Left colon (tissue), 2 donors: ENCODE measurements at regions not wholly inside any gene's neighbourhood (a gene's known extent, or its start where the extent isn't known, plus 50 kb on each side); places are given as distances from the start of the nearest gene placed in this dataset.

Source experiments
- ATAC-seq: fragments of 200-7000 bp; cut with Tn5 transposase; one replicate; pipeline ENCODE4 v1.9.1; 2020; ENCODE audit warnings: mild to moderate bottlenecking, moderate library complexity
- DNase-seq, 2 donors: peaks; one replicate each; pipeline ENCODE4 v3.0.0-alpha.2; 2020
- intact Hi-C, 2 donors: fragments of 100-400 bp; cut with DNase I in 1 of 2; cut with micrococcal nuclease in 1 of 2; formaldehyde crosslinking; loops; one replicate each; pipeline versions ENCODE4 v1.11.2 to v1.14.0; 2022; cut with DNase I, micrococcal nuclease
- donor health status: DM: no; HTN: no; CAD: no.
- donor health status: DM: yes; HTN: yes; CAD: no.

DNA sequence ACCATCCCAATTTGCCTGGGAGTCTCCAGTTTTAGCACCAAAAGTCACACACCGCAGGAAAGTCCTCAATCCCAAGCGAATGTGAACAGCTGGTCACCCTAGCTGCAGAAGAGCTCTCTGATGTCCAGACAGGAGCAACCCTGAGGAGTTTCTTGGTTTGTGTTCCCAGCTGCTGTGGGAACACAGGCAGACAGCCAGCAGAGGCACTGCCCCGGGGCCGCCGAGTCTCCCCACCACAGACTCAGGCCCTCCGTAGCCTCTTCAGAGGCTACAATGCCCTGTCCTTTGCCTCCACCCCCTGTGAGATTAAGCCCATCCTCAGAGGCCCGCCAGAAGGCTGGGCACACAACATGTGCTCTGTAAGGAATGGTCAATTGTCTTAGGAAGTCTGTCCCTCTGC lies 111.5 kb downstream of the TTC32 start:
- ATAC-seq (no peak), DNase-seq (no peak)
- intact Hi-C loops: no loop called here

- DNase-seq (no peak), ATAC-seq (no peak)
- intact Hi-C loops: no loop called here
These were observed 114.6 kb downstream of the TTC32 start for GRCh38 chr2:19787134-19787533.

GRCh38 chr2:19786408-19787058 lies 115.2 kb downstream of the TTC32 start:
- no peak for ATAC-seq
- DNase-seq: no peak
- intact Hi-C loops: no loop called here

DNA sequence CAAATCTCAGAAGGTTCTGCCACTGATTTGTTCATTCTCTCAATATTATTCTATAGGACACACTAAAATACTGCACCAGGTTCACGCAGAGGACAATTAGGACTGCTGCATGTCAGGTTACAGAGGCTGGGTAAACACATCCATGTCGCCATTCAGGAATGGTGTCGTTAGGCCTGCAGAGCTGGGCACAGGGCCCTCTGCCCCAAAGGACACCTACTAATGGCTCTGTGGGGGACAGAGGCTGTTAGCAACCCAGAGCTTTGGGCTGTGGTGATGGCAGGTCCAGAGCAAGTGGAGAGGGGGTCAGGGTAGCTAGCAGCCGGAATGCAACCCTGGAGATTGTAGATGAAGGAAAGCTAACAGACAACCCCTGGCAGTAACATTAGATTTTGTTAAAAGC lies 115.9 kb downstream of the TTC32 start:
- no peak for DNase-seq
- no peak for ATAC-seq
- intact Hi-C loops: no loop called here

- intact Hi-C loops: no loop called here
- ATAC-seq: no peak
- no peak for DNase-seq
These were observed 116.3 kb downstream of the TTC32 start for GRCh38 chr2:19785447-19785846.

DNA sequence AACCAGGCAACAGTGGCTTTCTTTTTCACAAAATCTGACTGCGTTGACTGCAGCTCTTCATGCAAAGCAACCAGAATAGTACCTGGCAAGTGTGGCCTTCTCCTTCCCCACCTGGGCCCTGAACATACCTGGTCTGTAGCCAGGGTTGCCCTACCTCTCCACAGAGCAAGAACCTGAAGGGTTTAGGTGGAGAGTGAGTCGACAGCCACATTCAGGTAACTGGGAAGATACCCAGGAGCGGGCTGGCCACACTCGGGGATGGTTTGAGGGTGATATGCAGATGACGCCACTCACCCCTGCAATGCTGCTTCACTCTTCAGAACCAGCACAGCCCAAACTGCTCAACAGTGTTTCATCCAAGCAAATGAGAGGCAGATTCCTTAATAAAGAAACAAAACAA lies 117.3 kb downstream of the TTC32 start:
- intact Hi-C loops: no loop called here
- DNase-seq (no peak), ATAC-seq (no peak)

DNA sequence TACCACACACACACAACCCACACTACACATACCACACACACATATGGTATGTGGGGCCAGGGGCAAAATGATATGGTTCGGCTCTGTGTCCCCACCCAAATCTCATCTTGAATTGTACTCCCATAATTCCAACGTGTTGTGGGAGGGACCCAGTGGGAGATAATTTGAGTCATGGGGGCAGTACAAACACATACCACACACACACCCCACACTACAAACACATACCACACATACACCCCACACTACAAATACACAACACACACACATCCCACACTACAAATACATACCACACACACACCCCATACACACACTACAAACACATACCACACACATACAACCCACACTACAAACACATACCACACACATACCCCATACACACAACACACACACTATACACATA lies 117.8 kb downstream of the TTC32 start:
- ATAC-seq (no peak), DNase-seq (no peak)
- intact Hi-C loops: no loop called here

DNA sequence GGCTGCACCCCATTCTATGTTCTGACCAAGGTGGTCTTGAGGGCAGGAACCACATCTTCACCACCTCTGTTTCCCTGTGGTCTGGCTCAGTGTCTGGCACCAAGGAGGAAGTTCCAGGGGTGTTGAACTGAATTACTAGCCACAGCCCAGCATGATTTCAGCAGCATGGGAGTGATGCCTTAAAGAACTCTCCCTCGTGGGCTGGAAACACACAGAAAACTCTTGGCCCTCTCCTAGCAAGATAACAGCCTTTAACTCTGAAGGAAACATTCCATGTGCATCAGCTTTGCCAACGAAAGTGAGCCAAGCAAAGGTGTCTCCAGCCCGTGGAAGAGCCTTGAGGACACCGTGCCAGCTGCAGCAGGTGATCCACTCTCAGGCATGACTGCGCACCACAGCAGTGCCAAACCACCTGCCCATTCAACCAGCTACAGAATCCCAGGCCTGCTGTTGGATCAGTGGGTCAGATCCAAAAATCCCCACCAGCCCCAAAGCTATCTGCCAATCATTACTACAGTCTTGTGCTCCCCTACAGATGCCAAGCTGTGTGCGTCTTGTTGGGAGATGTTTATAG lies 124.8 kb downstream of the TTC32 start:
- DNase-seq (no peak), ATAC-seq (no peak)
- intact Hi-C loops: no loop called here

DNA sequence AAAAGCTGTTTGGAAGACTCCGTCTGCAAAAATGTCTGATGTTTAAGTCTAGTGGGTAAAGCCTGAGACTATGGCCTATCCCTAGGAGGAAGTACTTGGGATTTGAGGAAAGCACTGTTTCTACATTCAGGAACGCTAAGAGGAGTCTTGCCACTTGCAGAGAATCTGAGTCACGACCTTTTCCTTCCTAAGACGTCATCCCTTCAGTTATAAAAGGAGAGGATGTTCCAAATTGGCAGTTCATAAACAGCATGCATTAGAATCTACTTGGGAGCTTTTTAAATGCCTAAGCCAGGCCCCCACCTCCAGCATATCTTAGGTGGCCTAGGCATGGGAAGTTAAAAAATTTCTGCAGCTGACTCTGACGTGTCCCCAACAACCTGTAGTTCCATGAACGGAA lies 125.9 kb downstream of the TTC32 start:
- intact Hi-C loops: no loop called here
- ATAC-seq: no peak
- DNase-seq: no peak

- intact Hi-C loops: no loop called here
- ATAC-seq (no peak), DNase-seq (no peak)
These were observed 126.5 kb downstream of the TTC32 start for GRCh38 chr2:19775315-19775714.

DNA sequence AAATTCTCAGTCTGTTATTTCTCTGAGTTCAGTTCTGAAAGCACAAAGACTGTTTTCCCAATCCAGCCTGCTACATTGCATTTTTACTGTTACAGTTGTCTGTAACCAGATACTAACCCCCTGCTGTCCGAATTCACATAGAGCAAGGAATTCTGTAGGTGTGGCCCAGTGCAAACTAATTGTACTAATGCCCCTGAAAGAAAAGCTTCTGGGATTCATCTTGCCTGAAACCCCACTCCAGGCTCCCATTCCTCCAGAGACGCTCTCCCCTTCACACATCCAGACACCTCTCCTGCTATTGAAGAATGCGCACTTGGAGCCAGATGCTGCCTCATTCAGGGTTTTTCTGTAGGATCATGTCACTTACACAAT lies 127.0 kb downstream of the TTC32 start:
- intact Hi-C loops: no loop called here
- no peak for DNase-seq
- ATAC-seq: no peak

- intact Hi-C loops: no loop called here
- DNase-seq: no peak
- no peak for ATAC-seq
These were observed 128.8 kb downstream of the TTC32 start for GRCh38 chr2:19772981-19773380.

- DNase-seq (no peak), ATAC-seq (no peak)
- intact Hi-C loops: no loop called here
These were observed 132.3 kb downstream of the TTC32 start for GRCh38 chr2:19769513-19769912.

GRCh38 chr2:19767899-19768298 lies 133.9 kb downstream of the TTC32 start:
- ATAC-seq: no peak
- intact Hi-C loops: no loop called here
- no peak for DNase-seq

DNA sequence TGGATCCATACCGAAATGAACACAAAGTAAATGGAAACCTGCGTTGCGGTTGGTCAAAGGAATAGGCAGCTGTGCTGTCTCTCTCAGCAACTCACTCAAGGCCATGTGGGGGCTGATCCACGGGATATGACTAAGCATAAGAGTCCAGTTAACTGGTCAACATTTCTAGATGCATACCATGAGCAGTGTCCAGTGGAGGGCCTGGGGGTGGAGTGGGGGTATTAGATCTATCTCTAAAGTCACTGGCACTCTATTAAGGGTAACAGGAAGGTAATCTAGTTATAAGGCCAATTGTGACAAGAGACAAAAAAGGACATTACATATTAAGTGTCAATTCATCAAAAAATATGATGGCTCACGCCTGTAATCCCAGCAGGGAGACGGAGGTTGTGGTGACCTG lies 136.8 kb downstream of the TTC32 start:
- intact Hi-C loops: no loop called here
- ATAC-seq: no peak

DNA sequence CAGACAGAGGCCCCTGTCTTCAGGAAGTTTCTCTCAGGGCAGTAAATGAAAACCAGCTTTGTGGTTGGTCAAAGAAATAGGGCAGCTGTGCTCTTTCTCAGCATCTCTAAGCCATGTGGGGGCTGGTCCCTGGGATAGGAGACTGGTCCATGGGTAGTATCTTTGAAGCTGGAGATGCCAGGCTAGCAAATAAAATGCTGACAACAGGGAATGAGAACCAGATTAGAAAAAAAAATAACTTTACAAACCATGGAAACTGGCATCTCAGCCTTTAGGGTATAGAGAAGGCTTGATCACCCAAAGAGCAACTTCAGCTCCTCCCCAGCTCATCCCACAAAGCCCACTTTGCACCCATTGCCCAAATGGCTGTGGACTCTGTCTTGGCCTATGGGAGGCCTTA lies 138.1 kb downstream of the TTC32 start:
- ATAC-seq (no peak), DNase-seq (no peak)
- intact Hi-C loops: no loop called here

More for the DNA sequence above, 136.8 kb downstream of the TTC32 start:
- no peak for DNase-seq

- intact Hi-C loops: no loop called here
- ATAC-seq (no peak), DNase-seq (no peak)
These were observed 138.7 kb downstream of the TTC32 start for GRCh38 chr2:19762959-19763605.

GRCh38 chr2:19762142-19762541 lies 139.6 kb downstream of the TTC32 start:
- DNase-seq: no peak
- ATAC-seq: no peak
- intact Hi-C loops: no loop called here

GRCh38 chr2:19759880-19760279 lies 141.9 kb downstream of the TTC32 start:
- intact Hi-C loops: no loop called here
- DNase-seq (no peak), ATAC-seq (no peak)

DNA sequence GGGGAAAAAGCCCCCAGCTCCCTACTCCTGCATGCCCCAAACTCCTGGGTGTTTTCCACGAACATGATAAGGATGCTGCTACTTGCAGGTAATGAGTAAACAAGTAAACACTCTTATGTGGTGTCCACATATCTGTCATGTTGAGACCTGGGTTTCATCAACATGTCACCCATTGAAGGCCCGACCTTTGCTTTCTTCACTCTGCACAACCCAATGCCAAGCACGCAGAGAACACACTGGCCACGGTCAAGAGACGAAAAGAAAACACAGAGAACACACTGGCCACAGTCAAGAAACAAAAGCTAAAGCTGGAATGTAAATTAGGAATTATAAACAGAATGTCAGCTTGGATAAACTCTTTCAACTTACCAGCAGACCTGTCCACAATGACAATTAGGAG lies 143.1 kb downstream of the TTC32 start:
- no peak for ATAC-seq
- no peak for DNase-seq
- intact Hi-C loops: no loop called here

DNA sequence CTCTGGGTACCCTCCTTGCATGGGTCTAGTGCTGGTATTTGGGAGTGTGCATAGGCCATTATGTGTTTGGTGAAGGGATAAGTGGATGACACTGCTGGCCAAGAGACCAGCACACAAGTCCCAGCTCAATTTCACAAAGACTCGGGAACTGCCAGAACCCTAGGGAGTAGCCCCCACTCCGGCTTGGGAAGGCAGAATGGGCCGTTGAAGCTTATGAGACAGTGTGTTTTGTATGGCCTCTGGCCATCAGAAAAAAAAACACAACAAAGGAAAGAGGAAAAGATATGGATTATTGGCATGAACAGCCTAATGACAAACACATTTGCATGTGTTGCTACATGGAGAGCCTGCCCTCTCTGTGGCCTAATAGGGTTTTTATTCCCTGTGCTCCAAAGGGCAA lies 144.2 kb downstream of the TTC32 start:
- no peak for ATAC-seq

More for the DNA sequence above, 144.2 kb downstream of the TTC32 start:
- intact Hi-C loops: no loop called here
- DNase-seq: no peak
